ENCODE measurements at regions not wholly inside any gene's neighbourhood (a gene's known extent, or its start where the extent isn't known, plus 50 kb on each side); places are given as distances from the start of the nearest gene placed in this dataset.
A peak's percentile ranks its signal among the peaks of the same experiment; 100 is the strongest.

DNA sequence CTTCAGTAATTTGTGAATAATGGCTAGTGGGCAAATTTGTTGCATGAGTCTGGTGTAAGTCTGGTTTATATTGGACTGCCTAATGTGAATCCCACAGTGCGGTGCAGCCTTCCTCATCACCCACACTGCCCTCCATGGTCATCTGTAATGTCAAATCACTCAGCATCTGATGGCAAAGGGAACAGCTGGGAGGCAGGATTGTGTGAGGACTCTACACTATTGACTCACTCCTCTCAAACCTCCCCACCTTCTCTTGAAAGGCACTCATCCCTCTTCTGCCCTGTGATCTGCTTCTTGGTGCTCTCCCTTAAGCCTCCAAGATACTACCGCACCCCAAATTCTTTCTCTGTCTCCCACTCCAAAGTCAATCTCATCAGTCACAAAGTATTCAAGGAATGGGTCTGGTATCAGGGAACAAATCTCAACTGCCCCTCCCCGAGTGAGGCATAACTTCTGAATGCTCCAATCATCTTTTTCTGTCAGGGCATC lies 146.0 kb upstream of the BEND6 start:
- DNase-seq (ENCODE audit: low read depth in 2 of 2): peak in 1 of 2 donors; percentile 66
- TF ChIP-seq, protein P1, sequence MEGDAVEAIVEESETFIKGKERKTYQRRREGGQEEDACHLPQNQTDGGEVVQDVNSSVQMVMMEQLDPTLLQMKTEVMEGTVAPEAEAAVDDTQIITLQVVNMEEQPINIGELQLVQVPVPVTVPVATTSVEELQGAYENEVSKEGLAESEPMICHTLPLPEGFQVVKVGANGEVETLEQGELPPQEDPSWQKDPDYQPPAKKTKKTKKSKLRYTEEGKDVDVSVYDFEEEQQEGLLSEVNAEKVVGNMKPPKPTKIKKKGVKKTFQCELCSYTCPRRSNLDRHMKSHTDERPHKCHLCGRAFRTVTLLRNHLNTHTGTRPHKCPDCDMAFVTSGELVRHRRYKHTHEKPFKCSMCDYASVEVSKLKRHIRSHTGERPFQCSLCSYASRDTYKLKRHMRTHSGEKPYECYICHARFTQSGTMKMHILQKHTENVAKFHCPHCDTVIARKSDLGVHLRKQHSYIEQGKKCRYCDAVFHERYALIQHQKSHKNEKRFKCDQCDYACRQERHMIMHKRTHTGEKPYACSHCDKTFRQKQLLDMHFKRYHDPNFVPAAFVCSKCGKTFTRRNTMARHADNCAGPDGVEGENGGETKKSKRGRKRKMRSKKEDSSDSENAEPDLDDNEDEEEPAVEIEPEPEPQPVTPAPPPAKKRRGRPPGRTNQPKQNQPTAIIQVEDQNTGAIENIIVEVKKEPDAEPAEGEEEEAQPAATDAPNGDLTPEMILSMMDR (IDR thresholded peaks at IDR 0.05; ENCODE audit: low read depth, low read length): no peak
- no peak overlapping the region for H3K4me3 ChIP-seq (replicated peaks in 1 of 2; ENCODE audit: low read depth in 2 of 2, low read length in 2 of 2)

GRCh38 chr6:56807989-56808337 lies 146.9 kb upstream of the BEND6 start:
- TF ChIP-seq, protein P1 (IDR thresholded peaks at IDR 0.05; ENCODE audit: low read depth, low read length): no peak
- DNase-seq (ENCODE audit: low read depth in 2 of 2): no peak

DNA sequence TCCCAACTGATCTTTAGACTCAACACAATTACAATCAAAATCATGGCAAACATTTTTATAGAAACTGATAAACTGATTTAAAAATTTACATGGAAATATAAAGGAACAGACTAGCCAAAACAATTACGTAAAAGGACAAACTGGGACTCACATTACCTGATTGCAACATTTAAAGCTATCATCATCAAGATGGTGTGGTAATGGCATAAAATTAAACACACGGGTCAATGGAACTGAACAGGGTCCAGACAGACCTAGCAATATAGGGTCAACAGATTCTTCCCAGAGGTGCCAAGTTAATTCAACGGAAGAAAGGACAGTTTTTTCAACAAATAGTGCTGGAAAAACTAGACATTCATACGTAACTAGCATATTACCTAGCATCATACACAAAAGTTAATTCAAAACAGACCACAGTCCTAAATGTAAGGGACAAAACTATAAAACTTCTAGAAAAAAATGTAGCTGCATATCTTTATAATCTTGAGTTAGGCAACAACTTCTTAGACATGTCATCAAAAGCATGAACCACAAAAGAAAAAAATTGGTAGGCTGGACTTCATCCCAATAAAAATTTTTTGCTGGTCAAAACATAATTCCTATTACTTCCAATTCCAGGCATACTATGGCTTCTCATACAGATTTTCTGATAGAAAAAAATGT lies 147.4 kb upstream of the BEND6 start:
- no peak overlapping the region for H3K4me3 ChIP-seq (replicated peaks in 1 of 2; ENCODE audit: low read depth in 2 of 2, low read length in 2 of 2)
- TF ChIP-seq, protein P1 (IDR thresholded peaks at IDR 0.05; ENCODE audit: low read depth, low read length): no peak
- DNase-seq (ENCODE audit: low read depth in 2 of 2): peak in 1 of 2 donors; percentile 35

More at GRCh38 chr6:56807989-56808337, 146.9 kb upstream of the BEND6 start:
- no peak overlapping the region for H3K4me3 ChIP-seq (replicated peaks in 1 of 2; ENCODE audit: low read depth in 2 of 2, low read length in 2 of 2)

DNA sequence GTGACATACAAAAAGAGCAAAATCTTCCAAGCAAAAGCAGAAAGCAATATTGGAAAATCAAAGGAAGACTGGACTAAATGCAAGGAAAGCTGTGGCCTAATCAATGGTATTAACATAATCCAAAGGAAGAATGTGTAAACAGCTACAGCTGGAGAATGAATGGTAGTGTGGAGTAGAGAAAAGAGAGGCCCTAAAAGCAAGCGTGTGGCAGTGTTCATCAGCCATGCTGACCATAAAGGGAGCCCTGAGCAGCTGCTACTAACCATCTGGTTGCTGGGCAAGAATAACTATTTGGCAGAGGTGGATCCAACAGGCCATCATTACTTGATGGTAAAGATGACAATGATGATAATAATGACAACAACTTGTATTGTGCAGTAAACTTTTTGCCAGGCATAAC lies 148.5 kb upstream of the BEND6 start:
- H3K4me3 ChIP-seq (replicated peaks in 1 of 2; ENCODE audit: low read depth in 2 of 2, low read length in 2 of 2): no peak overlapping the region
- no peak for DNase-seq (ENCODE audit: low read depth in 2 of 2)
- TF ChIP-seq, protein P1 (IDR thresholded peaks at IDR 0.05; ENCODE audit: low read depth, low read length): no peak

DNA sequence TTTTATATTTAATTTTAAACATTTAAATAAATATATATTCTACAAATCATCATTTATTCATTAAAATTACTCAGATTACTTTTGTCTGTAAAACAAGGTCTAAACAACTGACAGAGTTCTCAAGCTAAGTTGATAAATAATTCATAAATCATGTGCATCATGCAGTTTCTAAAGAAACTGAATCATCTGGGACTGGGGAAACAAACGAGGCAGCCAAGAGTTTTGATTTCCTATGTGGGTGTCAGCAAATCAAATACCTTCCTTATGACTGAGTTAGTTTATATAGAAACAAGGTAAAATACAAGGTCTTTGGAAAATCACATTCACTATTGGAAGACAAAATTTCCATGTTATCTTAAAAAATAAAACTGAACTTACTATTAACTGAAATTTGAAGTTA lies 149.9 kb upstream of the BEND6 start:
- DNase-seq (ENCODE audit: low read depth in 2 of 2): peak; percentile 66 to 82
- H3K4me3 ChIP-seq (replicated peaks in 1 of 2; ENCODE audit: low read depth in 2 of 2, low read length in 2 of 2): no peak overlapping the region
- TF ChIP-seq, protein P1 (IDR thresholded peaks at IDR 0.05; ENCODE audit: low read depth, low read length): no peak

DNA sequence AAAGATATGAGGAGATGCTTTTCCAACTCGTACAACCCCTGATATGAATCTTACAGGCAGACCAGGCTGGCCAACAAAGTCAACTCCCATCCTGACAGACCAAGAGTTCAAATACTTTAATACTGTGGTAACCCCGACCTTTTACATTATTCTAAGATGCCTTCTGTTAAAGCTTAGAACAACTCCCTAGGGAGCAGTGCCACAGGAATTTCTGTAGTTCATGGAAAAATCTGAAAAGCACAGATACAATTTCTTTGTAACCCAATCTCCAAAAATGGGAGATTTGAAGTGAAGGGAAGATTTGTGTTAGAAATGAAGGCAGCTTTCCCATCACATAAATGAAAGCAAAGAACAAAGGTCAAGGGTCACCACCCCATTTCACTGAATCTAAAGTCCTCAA lies 151.3 kb upstream of the BEND6 start:
- H3K4me3 ChIP-seq (replicated peaks in 1 of 2; ENCODE audit: low read depth in 2 of 2, low read length in 2 of 2): no peak overlapping the region
- DNase-seq (ENCODE audit: low read depth in 2 of 2): peak; percentile 67 to 78
- TF ChIP-seq, protein P1 (IDR thresholded peaks at IDR 0.05; ENCODE audit: low read depth, low read length): no peak

DNA sequence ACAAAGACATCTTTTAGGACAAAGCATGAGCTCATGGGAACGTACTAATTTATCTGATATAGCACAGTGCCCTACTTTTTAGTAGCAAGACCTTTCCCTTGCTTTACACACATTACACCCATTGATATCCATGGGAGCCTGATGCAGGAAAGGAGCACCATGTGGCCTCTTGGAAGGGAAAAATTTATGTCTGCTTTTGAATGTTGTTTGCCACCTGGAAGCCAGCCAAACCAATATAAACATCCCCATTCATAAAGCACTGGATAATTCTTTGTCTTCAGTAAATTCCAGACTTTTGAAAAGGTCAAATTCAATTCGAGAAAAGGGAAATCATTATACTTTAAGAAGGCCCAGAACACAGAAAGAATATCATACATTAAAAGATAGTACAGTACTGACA lies 152.3 kb upstream of the BEND6 start:
- DNase-seq (ENCODE audit: low read depth in 2 of 2): peak; percentile 51 to 65
- H3K4me3 ChIP-seq (replicated peaks in 1 of 2; ENCODE audit: low read depth in 2 of 2, low read length in 2 of 2): no peak overlapping the region
- TF ChIP-seq, protein P1 (IDR thresholded peaks at IDR 0.05; ENCODE audit: low read depth, low read length): no peak
